HEK293T (cell line): ENCODE measurements at regions not wholly inside any gene's neighbourhood (a gene's known extent, or its start where the extent isn't known, plus 50 kb on each side); places are given as distances from the start of the nearest gene placed in this dataset.

Source experiments
- CTCF ChIA-PET: fragments of 350-600 bp; formaldehyde crosslinking; extraction: SDS; loops from one replicate; lab custom pipeline; 2021; ENCODE audit warnings: antibody characterized with exemption, inconsistent platforms; lab: Yijun Ruan, JAX
- POLR2A ChIA-PET: fragments of 350-600 bp; formaldehyde crosslinking; extraction: SDS; loops from one replicate; lab custom pipeline; 2020; ENCODE audit warnings: antibody characterized with exemption, inconsistent platforms; lab: Yijun Ruan, JAX
- DNase-seq: peaks from one replicate; pipeline ENCODE4 v3.0.0; 2012; ENCODE audit warnings: mixed read lengths; ENCODE audit errors: extremely low spot score
- ARNT ChIP-seq: fragments of 450-650 bp; IDR thresholded peaks from 2 replicates; pipeline ENCODE4 v1.6.1; 2017; ENCODE audit warnings: mild to moderate bottlenecking
- BHLHE40 ChIP-seq: fragments of 450-650 bp; IDR thresholded peaks from 2 replicates; pipeline ENCODE4 v1.6.1; 2016; ENCODE audit warnings: mild to moderate bottlenecking, moderate library complexity, borderline replicate concordance
- CTBP1 ChIP-seq: fragments of 450-650 bp; IDR thresholded peaks from 2 replicates; pipeline ENCODE4 v1.6.1; 2016; ENCODE audit warnings: borderline replicate concordance
- ELF4 ChIP-seq: fragments of 450-650 bp; IDR thresholded peaks from 2 replicates; pipeline ENCODE4 v1.6.1; 2017; ENCODE audit warnings: antibody characterized with exemption
- FOXA1 ChIP-seq: fragments of 450-650 bp; IDR thresholded peaks from 2 replicates; pipeline ENCODE4 v1.6.1; 2016; ENCODE audit warnings: mild to moderate bottlenecking
- FOXK2 ChIP-seq: fragments of 450-650 bp; IDR thresholded peaks from 2 replicates; pipeline ENCODE4 v1.6.1; 2016; ENCODE audit warnings: mild to moderate bottlenecking
- FOXM1 ChIP-seq: fragments of 450-650 bp; IDR thresholded peaks from 2 replicates; pipeline ENCODE4 v1.6.1; 2017; ENCODE audit warnings: mild to moderate bottlenecking, borderline replicate concordance
- HDGF ChIP-seq: fragments of 450-650 bp; IDR thresholded peaks from 2 replicates; pipeline ENCODE4 v1.6.1; 2017; ENCODE audit warnings: antibody characterized with exemption, borderline replicate concordance
- L3MBTL2 ChIP-seq: fragments of 450-650 bp; conservative IDR thresholded peaks from 2 replicates; pipeline ENCODE4 v1.6.1; 2016; ENCODE audit warnings: mild to moderate bottlenecking
- LEF1 ChIP-seq: fragments of 450-650 bp; IDR thresholded peaks from 2 replicates; pipeline ENCODE4 v1.6.1; 2017; ENCODE audit warnings: mild to moderate bottlenecking, borderline replicate concordance
- NFRKB ChIP-seq: fragments of 450-650 bp; IDR thresholded peaks from 2 replicates; pipeline ENCODE4 v1.6.1; 2016; ENCODE audit warnings: mild to moderate bottlenecking, moderate library complexity
- SP1 ChIP-seq: fragments of 450-650 bp; IDR thresholded peaks from 2 replicates; pipeline ENCODE4 v1.6.1; 2017
- SUZ12 ChIP-seq: fragments of 450-650 bp; IDR thresholded peaks from 2 replicates; pipeline ENCODE4 v1.6.1; 2016; ENCODE audit warnings: mild to moderate bottlenecking
- TARDBP ChIP-seq: fragments of 450-650 bp; IDR thresholded peaks from 2 replicates; pipeline ENCODE4 v1.6.1; 2016
- ZNF384 ChIP-seq: fragments of 450-650 bp; IDR thresholded peaks from 2 replicates; pipeline ENCODE4 v1.6.1; 2016
- TF ChIP-seq, protein P1 (sequence below): fragments of 450-650 bp; IDR thresholded peaks from 2 replicates; pipeline ENCODE4 v1.6.1; 2016

DNA sequence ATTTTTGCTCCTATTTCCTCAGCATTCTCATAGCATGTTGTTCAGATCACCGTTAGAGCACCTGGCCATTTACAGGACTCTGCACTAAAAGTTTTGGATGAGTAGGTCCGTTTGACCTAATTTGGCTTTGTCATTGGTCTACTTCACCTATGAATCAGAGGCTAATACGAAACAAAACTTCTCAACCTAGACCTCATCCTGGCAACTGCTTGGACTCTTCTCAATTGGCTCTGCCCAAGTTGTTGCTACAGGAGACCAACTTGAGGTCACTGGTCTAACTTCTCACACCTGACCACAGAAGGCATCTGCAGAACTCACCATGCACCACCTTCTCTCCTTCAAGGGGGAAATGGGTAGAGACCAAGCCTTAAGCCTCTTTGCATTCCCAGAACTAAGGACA lies 663.7 kb downstream of the PLCL1 start:
- no peak for DNase-seq
- TF ChIP-seq ARNT (no peak), ELF4 (no peak)
- CTCF ChIA-PET = no interaction called here
- POLR2A ChIA-PET = no interaction called here

DNA sequence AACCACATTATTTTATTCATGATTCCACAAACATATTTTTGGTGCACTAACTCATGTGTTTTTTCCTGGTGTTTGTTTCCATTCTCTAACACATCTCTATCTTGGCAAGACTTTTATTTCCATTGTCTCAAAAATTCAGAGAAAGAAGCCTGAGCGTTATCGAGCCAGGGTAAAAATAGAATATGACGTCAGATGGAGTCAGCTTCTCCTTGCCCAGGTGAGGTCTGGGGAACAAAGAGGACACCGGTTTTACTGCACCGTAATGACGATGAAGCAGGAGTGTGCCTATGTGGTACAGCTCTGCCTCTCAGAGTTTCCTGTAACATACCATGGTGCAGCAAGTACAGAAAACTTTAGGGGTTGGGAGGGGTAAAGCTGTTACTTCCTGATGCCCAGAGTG lies 661.6 kb downstream of the PLCL1 start:
- no peak for DNase-seq
- no peak for TF ChIP-seq L3MBTL2
- no peak for TF ChIP-seq ARNT
- TF ChIP-seq TARDBP = no peak
- CTCF ChIA-PET = no interaction called here
- POLR2A ChIA-PET = no interaction called here

- ChIA-PET CTCF (no interaction called here), POLR2A (no interaction called here)
- no peak for DNase-seq
- TF ChIP-seq NFRKB (no peak), ARNT (no peak), FOXM1 (no peak), FOXA1 (no peak), TARDBP (no peak)
These were observed 652.0 kb downstream of the PLCL1 start for GRCh38 chr2:198456418-198456817.

GRCh38 chr2:198453866-198454265 lies 649.5 kb downstream of the PLCL1 start:
- no peak for DNase-seq
- POLR2A ChIA-PET = no interaction called here
- TF ChIP-seq LEF1 (no peak), FOXK2 (no peak)
- CTCF ChIA-PET = no interaction called here

DNA sequence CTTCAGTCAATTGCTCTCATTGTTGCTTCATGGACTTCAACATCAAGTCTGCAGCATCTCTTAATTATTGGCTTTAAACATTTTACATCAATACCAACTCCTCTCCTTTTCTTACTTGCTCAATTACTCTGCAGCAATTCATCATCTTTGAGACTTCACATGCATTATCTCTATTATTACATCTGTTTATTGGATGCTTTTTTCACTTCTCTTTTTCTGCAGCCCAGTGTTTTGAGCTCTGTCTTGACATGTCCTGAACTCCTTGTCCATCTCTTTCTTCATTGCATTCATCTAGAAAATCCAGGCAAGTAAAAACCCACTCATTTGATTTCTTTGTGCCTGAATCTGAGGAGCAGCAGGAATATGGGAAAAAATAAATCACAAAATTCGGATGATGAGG lies 647.9 kb downstream of the PLCL1 start:
- ChIA-PET CTCF (no interaction called here), POLR2A (no interaction called here)
- TF ChIP-seq LEF1 (no peak), TARDBP (no peak), L3MBTL2 (no peak), ELF4 (no peak), SP1 (no peak), BHLHE40 (no peak), FOXM1 (no peak), NFRKB (no peak)
- DNase-seq = no peak

DNA sequence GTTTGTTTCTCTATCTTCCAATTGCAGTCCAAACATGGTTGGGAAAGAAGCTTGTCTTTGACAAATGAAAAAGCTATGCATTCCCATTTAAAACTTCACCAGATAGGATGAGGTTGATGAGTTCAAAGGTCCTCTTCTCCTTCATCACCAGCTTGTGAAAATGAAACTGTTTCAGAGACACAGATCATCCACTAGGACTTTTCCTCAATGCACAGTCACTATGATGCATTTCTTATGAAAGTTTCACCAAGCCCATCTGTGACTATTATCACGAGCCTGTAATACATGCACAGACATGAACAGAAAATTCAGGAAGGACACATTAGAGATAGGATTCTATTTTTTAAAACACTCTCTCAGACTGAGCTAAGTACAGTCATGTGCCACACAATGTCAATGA lies 644.4 kb downstream of the PLCL1 start:
- ChIA-PET POLR2A (no interaction called here), CTCF (interaction anchor here (0.8 kb wide), 1 partner anchor 1236 kb away, joined by 3 read pairs; no protein-coding TSS in a partner anchor)
- no peak for DNase-seq
- TF ChIP-seq ELF4 = no peak
- no peak for TF ChIP-seq FOXK2
- TF ChIP-seq SUZ12 = no peak
- TF ChIP-seq ARNT = no peak
- TF ChIP-seq LEF1 = no peak
- no peak for TF ChIP-seq NFRKB

DNA sequence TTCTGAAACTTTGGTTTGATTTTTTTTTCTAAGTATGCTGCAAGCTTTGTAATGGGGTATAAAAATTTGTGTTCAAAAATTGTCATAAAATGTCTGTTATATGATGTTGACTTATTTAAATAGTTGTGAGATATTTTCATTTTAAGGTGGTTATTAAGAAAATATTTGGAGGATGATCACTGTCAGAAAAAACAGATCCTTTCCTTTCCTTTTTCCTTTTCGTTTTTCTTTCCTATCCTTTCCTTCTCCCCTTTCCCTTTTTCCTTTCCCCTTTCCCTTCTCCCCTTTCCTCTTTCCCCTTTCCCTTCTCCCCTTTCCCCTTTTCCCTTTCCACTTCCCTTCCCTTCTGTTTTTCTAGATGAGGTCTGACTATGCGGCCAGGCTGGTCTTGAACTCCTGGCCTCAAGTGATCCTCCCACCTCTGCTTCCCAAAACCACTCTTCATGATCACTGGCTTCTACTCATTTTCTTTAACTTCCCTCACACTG lies 640.5 kb downstream of the PLCL1 start:
- ChIA-PET CTCF (no interaction called here), POLR2A (no interaction called here)
- TF ChIP-seq LEF1 (no peak), ARNT (no peak), FOXM1 (no peak), BHLHE40 (no peak), FOXK2 (no peak), FOXA1 (no peak), NFRKB (no peak), SUZ12 (no peak), ZNF384 (no peak), CTBP1 (no peak), HDGF (no peak), SP1 (no peak), ELF4 (no peak), L3MBTL2 (no peak), TARDBP (no peak)
- TF ChIP-seq, protein P1, sequence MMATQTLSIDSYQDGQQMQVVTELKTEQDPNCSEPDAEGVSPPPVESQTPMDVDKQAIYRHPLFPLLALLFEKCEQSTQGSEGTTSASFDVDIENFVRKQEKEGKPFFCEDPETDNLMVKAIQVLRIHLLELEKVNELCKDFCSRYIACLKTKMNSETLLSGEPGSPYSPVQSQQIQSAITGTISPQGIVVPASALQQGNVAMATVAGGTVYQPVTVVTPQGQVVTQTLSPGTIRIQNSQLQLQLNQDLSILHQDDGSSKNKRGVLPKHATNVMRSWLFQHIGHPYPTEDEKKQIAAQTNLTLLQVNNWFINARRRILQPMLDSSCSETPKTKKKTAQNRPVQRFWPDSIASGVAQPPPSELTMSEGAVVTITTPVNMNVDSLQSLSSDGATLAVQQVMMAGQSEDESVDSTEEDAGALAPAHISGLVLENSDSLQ = no peak
- no peak for DNase-seq

GRCh38 chr2:198441901-198442300 lies 637.5 kb downstream of the PLCL1 start:
- POLR2A ChIA-PET = no interaction called here
- TF ChIP-seq ELF4 = no peak
- TF ChIP-seq, protein P1 = no peak
- TF ChIP-seq ZNF384 = no peak
- no peak for TF ChIP-seq ARNT
- no peak for TF ChIP-seq NFRKB
- TF ChIP-seq CTBP1 = no peak
- no peak for TF ChIP-seq TARDBP
- no peak for TF ChIP-seq FOXM1
- no peak for TF ChIP-seq FOXA1
- TF ChIP-seq HDGF = no peak
- no peak for TF ChIP-seq LEF1
- TF ChIP-seq SUZ12 = no peak
- TF ChIP-seq L3MBTL2 = no peak
- TF ChIP-seq SP1 = no peak
- TF ChIP-seq BHLHE40 = no peak
- no peak for TF ChIP-seq FOXK2
- CTCF ChIA-PET = no interaction called here
- no peak for DNase-seq
